GM21723 (cell line): ENCODE measurements at regions not wholly inside any gene's neighbourhood (a gene's known extent, or its start where the extent isn't known, plus 50 kb on each side); places are given as distances from the start of the nearest gene placed in this dataset.

Experiments
- ATAC-seq: cut with Tn5 transposase; IDR thresholded peaks from one replicate; pipeline ENCODE4 v1.9.1; 2021; ENCODE audit warnings: mild to moderate bottlenecking, moderate library complexity; ENCODE audit not compliant: unreplicated experiment

- no peak for ATAC-seq
These were observed 93.0 kb downstream of the PPP1R3A start for GRCh38 chr7:113825832-113826231.

- no peak for ATAC-seq
These were observed 94.5 kb downstream of the PPP1R3A start for GRCh38 chr7:113824117-113824823.

- no peak for ATAC-seq
These were observed 99.3 kb downstream of the PPP1R3A start for GRCh38 chr7:113819474-113819873.

DNA sequence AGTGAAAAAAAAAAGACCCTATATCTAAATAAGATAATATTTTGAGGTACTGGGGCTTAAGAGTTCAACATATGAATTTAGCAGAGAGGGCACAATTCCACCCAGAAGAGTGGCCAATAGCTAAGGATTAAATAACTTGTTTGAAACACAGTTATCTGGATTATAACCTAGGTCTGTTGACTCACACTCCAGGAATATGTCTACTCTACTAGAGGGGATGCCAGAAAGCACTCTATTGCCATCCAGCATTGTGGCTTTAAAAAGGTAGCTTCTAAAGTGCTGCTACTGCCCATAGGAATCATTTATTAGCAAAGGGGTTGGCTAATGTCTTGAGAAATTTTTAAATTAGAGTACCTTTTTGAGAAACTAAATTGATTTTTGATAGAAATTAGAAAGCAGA is 102.2 kb downstream of the PPP1R3A start:
- ATAC-seq, result no peak

DNA sequence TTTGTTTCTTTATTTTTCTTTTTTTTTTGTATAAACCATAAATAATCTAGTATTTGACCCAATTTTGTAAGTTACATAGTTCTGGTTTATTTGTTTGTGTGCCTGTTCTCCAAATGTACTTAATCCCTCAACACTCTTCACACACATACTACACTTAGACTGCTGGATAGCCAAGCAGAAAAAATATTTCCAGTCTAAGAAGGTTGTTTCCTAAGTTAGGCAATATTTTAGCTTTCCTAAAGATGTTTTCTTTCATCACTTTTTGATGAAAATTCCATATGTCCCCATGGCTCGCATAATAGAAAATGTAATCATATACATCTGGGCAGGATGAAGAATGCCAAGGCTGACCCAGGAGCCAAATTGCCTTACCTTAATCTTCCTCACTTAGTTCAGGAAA is 105.3 kb downstream of the PPP1R3A start:
- no peak for ATAC-seq

DNA sequence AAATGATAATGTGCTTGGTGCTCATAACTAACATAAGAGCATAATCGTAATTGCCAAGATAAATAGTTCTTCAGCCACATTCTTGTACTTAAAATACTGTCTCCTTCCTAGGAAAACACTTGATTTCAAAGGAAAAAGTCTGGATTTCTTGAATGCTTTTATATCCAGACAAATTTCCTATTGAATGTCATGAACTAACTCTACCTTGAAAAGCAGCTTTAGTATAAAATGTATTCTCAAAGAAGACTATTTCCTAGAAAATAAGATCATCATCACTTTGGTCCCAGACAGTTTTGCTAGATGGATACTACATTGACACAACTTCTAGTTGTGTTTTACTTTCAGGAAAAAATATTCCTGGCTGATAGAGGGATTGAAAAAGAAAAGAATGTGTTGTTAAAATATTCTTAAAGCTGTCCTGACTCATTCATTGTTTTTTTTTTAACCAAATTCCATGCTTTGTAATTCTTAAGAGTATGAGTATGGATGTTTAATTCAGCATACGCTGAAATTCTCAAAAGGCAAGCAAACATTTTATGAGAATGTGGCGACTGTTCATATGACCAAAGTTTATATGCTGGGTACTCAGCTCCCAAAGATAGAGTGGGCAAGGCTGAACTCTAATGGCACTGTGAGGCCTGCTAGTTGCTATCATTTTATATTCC is 106.1 kb downstream of the PPP1R3A start:
- no peak for ATAC-seq

DNA sequence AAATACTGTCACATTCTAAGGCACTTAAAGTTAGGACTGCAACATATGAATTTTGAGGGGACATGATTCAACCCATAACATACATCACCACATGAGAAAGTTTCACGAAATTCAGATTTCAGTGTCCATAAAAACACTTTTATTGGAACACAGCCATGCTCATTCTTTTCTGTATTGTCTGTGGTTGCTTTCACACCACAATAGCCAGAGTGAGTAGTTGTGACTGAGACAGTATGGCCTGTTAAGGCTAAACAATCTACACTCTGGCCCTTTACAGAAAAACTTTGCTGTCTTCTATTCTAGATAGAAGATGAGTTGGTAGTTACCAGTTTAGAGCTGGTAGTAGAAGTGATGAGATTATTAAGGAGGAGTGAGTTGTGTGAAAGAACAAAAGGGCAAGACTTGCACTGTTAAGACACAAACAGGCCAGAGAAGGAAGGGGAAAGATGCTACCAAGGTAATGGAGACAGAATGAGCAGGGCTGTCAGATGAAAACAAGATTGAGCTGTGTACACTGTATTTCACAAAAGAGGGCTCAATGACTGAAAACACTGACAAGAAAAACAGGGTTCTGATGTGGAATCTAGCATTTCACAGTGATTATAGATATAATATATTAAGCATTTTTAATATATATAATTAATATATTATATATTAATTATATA is 108.6 kb downstream of the PPP1R3A start:
- no peak for ATAC-seq

DNA sequence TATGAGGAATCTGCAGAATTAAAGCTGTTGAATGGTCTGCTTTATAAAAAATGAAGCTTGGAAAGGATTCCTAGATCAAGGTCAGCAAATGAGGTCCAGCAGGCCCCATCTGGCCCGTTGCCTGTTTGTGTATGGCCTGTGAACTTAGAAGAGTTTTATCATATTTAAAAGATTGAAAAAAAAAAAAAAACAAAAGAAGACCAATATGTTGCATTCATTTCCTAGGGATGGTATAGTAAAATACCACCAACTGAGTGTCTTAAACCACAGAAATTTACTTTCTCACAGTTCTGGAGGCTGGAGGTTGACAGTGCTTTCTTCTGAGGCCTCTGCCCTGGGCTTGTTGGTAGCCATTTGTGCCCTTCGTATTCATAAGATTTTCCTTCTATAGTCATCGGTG is 109.2 kb downstream of the PPP1R3A start:
- no peak for ATAC-seq

- no peak for ATAC-seq
These were observed 112.0 kb downstream of the PPP1R3A start for GRCh38 chr7:113806633-113807327.

- ATAC-seq, result no peak
These were observed 112.8 kb downstream of the PPP1R3A start for GRCh38 chr7:113805976-113806375.

DNA sequence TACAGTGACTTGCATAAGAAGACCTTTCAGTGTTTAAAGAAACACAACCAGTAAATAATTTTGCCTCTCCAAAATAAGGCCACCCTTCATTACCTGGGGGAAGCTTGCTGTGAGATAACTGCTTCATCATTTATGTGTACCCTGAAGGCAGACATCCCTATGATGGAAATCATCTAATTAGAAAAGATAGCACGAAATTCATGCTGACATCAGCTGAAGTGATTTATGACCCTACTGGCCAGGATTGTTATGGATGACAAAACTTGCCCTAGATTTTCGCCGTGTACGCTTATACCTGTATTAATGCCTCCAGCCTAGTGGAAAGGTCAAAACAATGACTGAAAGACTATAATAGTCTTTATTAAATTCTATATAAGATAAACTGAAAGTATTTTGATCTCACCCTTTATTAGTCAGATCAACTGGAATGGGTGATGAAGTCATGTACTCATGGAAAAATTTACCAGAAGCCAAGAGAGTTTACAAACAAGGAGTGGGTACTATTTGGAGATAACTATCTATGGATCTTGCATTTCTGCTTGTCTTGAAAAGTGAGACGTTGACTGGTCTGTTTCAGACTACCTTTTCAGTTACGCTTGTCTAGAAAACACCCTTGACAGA is 114.2 kb downstream of the PPP1R3A start:
- ATAC-seq, result no peak

DNA sequence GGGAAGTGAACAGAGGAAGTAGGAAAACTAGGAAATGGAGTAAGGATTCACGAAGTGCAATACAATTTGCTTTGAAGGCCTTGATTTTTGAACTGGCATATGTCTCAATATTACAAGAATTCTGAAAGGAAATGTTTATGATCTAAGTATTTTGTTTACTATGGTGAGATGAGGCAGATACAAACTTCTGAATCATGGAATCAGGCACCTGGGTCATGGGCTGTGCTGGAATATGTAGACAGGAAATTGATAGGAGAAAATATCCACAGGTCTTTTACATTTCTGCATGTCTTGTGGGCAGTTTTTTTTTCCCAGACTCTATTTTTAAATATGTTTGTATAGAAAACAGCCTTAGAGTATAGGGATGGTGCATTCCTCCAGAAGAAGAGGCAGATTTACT is 117.1 kb downstream of the PPP1R3A start:
- no peak for ATAC-seq

GRCh38 chr7:113800826-113801225 is 118.0 kb downstream of the PPP1R3A start:
- ATAC-seq, result no peak

GRCh38 chr7:113799896-113800295 is 118.9 kb downstream of the PPP1R3A start:
- ATAC-seq, result peak; percentile 82

DNA sequence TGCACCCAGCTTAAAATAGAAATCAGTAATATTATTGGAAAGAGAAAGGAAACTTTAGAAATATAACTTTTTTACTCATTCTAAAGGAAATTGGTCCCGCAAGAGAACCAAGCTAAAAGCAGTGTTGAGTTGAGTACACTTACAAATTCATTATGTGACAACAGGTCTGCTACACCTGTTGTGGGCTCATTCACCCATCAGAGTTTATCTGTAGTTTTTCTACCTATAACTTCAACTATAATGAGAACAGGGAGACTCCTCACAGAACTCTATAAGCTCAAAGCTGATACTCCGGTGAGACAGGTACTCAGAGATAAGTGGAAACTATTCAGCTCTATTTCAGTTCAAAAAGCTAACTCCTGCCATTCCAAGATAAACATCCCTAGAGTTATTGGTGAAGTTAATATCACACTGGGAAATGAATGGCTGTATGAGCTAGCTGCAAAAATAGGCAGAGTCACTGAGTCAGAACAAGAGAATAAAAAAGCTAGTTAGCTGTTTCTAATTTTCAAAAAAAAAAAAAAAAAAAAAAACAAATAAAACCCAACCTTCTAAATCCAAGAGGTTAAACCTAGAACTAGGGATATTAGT is 121.3 kb downstream of the PPP1R3A start:
- no peak for ATAC-seq

- ATAC-seq, result no peak
These were observed 122.3 kb downstream of the PPP1R3A start for GRCh38 chr7:113796557-113796956.

GRCh38 chr7:113794573-113794972 is 124.2 kb downstream of the PPP1R3A start:
- no peak for ATAC-seq

GRCh38 chr7:113793171-113793570 is 125.6 kb downstream of the PPP1R3A start:
- no peak for ATAC-seq

- no peak for ATAC-seq
These were observed 128.8 kb downstream of the PPP1R3A start for GRCh38 chr7:113790025-113790424.

DNA sequence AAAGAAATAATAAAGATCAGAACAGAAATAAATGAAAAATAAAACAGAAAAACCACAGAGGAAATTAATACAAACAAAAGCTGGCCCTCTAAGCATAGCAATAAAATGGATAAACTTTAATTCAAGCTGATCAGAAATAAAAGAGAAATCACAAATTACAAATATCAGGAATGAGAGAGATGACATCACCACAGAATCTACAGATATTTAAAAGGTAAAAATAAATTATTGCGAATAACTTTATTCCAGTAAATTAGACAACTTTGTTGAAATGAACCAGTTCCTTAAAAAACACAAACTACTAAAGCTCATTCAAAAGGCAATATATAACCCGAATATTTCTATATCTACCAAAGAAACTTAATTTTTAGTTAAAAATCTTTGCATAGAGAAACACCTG is 131.7 kb downstream of the PPP1R3A start:
- ATAC-seq, result no peak

GRCh38 chr7:113784956-113785355 is 133.9 kb downstream of the PPP1R3A start:
- no peak for ATAC-seq
